ENCODE measurements at regions not wholly inside any gene's neighbourhood (a gene's known extent, or its start where the extent isn't known, plus 50 kb on each side); places are given as distances from the start of the nearest gene placed in this dataset.
A peak's percentile ranks its signal among the peaks of the same experiment; 100 is the strongest.

DNA sequence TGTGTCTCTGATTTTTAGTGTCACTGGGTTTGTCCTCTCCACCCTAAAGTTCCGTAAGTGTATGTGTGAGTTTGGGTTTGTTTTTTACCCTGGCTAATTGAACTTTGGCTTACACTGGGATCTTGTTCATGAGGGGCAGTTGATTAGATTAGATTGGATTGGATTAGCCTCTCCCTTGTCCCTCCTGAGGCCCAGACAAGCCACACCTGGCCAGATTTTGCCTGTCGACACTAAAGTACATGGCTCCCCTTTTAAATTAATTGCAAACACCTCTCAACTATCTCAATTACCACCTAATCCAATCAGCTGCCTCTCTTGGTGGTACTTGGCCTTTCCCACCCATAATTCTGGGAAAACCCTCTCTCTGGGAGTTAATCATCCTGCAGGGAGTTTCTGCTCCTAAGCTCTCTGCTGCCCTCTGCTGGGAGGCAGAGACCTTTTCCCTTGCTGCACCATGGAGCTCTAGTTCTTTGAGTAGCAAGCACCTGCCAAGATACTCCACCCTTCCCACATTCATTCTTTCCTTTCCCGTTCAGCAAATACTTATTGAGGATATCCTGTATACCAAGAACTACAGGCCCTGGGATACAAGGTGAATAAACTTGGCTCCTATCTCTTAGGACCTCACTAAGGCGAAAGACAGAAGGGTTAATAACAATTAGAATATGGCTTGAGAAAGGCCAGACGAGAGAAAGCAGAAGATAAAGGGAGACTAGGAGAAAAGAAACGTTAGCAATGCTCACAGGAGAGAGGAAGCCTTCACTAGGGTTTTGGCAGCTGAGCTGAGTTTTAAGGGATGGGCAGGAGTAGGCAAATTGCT, 60.0 kb upstream of the MPHOSPH6 start:
- ChIA-PET POLR2A (interaction anchor here (0.6 kb wide), 1 partner anchor 1013 kb away, joined by 3 read pairs; no protein-coding TSS in a partner anchor), CTCF (ENCODE audit: low intra/inter-chr PET ratio) (interaction anchor here (0.7 to 2.8 kb wide), 7 partner anchors 33 to 340 kb away, joined by 3 to 23 read pairs (median 5); no protein-coding TSS in a partner anchor)
- Histone ChIP-seq H3K36me3 (ENCODE audit: control insufficient read depth, insufficient read depth, low read length) (no peaks in the 10 kb centered on the region), H3K9me1 (ENCODE audit: control insufficient read depth, insufficient read depth, low read length) (no peaks in the 10 kb centered on the region), H3K4me3 (no peak overlapping the region), H3K4me1 (replicated peaks in 1 of 2; ENCODE audit: control insufficient read depth in 2 of 2, insufficient read depth in 2 of 2, low read length in 2 of 2) (no peaks in the 10 kb centered on the region), H3K27ac (ENCODE audit: extremely low read depth, low read depth, low read length) (no peak overlapping the region), H3K4me2 (ENCODE audit: insufficient read depth, low read length) (no peak overlapping the region), H4K20me1 (replicated peaks; ENCODE audit: control insufficient read depth, insufficient read depth, low read length) (no peaks in the 10 kb centered on the region), H3K9me3 (replicated peaks; ENCODE audit: control insufficient read depth, insufficient read depth, low read depth, low read length) (no peaks in the 10 kb centered on the region), H3K79me2 (ENCODE audit: control insufficient read depth, insufficient read depth, low read length) (no peaks in the 10 kb centered on the region), H3K9ac (ENCODE audit: insufficient read depth in 1 of 2, low read depth in 2 of 2, low read length in 2 of 2) (no peak overlapping the region), H3K27me3 (ENCODE audit: control insufficient read depth in 2 of 2, insufficient read depth in 2 of 2, low read length in 2 of 2) (no peaks in the 10 kb centered on the region), H2AFZ (ENCODE audit: low read depth, low read length) (no peak overlapping the region)
- intact Hi-C loops (cut with micrococcal nuclease): loop anchor here (1.0 to 10.0 kb wide), 4 partner anchors 125 to 340 kb away; no protein-coding TSS in a partner anchor
- peak; percentile 94 for ATAC-seq
- peak; percentile 82 for FAIRE-seq
- WGBS (ENCODE audit: insufficient coverage, low coverage, missing lambda C conversion rate): 4% methylated on average over 6 of the region's 6 CpGs
- in situ Hi-C loops (cut with MboI): loop anchor here (5.0 kb wide), 1 partner anchor 293 kb away; no protein-coding TSS in a partner anchor
- peak; percentile 68 to 79 (median 72) for DNase-seq (ENCODE audit: extremely low read depth in 1 of 4, low spot score in 3 of 4)
- BruUV-seq (replicated peaks): no TSS peak
- TF ChIP-seq, protein P1, sequence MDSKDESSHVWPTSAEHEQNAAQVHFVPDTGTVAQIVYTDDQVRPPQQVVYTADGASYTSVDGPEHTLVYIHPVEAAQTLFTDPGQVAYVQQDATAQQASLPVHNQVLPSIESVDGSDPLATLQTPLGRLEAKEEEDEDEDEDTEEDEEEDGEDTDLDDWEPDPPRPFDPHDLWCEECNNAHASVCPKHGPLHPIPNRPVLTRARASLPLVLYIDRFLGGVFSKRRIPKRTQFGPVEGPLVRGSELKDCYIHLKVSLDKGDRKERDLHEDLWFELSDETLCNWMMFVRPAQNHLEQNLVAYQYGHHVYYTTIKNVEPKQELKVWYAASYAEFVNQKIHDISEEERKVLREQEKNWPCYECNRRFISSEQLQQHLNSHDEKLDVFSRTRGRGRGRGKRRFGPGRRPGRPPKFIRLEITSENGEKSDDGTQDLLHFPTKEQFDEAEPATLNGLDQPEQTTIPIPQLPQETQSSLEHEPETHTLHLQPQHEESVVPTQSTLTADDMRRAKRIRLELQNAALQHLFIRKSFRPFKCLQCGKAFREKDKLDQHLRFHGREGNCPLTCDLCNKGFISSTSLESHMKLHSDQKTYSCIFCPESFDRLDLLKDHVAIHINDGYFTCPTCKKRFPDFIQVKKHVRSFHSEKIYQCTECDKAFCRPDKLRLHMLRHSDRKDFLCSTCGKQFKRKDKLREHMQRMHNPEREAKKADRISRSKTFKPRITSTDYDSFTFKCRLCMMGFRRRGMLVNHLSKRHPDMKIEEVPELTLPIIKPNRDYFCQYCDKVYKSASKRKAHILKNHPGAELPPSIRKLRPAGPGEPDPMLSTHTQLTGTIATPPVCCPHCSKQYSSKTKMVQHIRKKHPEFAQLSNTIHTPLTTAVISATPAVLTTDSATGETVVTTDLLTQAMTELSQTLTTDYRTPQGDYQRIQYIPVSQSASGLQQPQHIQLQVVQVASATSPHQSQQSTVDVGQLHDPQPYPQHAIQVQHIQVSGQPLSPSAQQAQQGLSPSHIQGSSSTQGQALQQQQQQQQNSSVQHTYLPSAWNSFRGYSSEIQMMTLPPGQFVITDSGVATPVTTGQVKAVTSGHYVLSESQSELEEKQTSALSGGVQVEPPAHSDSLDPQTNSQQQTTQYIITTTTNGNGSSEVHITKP (IDR thresholded peaks at IDR 0.05; ENCODE audit: partially characterized antibody): no peak
- TF ChIP-seq, protein P2, sequence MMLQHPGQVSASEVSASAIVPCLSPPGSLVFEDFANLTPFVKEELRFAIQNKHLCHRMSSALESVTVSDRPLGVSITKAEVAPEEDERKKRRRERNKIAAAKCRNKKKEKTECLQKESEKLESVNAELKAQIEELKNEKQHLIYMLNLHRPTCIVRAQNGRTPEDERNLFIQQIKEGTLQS (IDR thresholded peaks at IDR 0.05): no peak
- TF ChIP-seq, protein P2 (CRISPR knock-in tag; conservative IDR thresholded peaks at IDR 0.05): no peak
- TF ChIP-seq ILF3 (IDR thresholded peaks at IDR 0.05; ENCODE audit: borderline replicate concordance) (no peak), NUFIP1 (IDR thresholded peaks at IDR 0.05; ENCODE audit: partially characterized antibody) (no peak), CBFA2T3 (IDR thresholded peaks at IDR 0.05) (no peak), KDM1A (IDR thresholded peaks at IDR 0.05) (no peak), CC2D1A (IDR thresholded peaks at IDR 0.05) (peak; percentile 58; the same call in 1 of the 2 replicates), GATAD2B (IDR thresholded peaks at IDR 0.05; ENCODE audit: borderline replicate concordance) (no peak), ZNF134 (CRISPR knock-in tag; conservative IDR thresholded peaks at IDR 0.05) (no peak)
- TF ChIP-seq, protein P3, sequence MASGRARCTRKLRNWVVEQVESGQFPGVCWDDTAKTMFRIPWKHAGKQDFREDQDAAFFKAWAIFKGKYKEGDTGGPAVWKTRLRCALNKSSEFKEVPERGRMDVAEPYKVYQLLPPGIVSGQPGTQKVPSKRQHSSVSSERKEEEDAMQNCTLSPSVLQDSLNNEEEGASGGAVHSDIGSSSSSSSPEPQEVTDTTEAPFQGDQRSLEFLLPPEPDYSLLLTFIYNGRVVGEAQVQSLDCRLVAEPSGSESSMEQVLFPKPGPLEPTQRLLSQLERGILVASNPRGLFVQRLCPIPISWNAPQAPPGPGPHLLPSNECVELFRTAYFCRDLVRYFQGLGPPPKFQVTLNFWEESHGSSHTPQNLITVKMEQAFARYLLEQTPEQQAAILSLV (tag; IDR thresholded peaks at IDR 0.05): no peak
- TF ChIP-seq, protein P4, sequence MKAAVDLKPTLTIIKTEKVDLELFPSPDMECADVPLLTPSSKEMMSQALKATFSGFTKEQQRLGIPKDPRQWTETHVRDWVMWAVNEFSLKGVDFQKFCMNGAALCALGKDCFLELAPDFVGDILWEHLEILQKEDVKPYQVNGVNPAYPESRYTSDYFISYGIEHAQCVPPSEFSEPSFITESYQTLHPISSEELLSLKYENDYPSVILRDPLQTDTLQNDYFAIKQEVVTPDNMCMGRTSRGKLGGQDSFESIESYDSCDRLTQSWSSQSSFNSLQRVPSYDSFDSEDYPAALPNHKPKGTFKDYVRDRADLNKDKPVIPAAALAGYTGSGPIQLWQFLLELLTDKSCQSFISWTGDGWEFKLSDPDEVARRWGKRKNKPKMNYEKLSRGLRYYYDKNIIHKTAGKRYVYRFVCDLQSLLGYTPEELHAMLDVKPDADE (conservative IDR thresholded peaks at IDR 0.05; ENCODE audit: control insufficient read depth, low read depth, low read length): no peak
- TF ChIP-seq, protein P5, sequence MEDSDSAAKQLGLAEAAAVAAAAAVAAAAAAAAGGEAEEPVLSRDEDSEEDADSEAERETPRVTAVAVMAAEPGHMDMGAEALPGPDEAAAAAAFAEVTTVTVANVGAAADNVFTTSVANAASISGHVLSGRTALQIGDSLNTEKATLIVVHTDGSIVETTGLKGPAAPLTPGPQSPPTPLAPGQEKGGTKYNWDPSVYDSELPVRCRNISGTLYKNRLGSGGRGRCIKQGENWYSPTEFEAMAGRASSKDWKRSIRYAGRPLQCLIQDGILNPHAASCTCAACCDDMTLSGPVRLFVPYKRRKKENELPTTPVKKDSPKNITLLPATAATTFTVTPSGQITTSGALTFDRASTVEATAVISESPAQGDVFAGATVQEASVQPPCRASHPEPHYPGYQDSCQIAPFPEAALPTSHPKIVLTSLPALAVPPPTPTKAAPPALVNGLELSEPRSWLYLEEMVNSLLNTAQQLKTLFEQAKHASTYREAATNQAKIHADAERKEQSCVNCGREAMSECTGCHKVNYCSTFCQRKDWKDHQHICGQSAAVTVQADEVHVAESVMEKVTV (CRISPR knock-in tag; IDR thresholded peaks at IDR 0.05): peak; percentile 84; the same call in 1 of the 2 replicates

All from K562 (cell line).